Endodermal cell (in vitro differentiated cells): ENCODE measurements at regions not wholly inside any gene's neighbourhood (a gene's known extent, or its start where the extent isn't known, plus 50 kb on each side); places are given as distances from the start of the nearest gene placed in this dataset.

ENCODE experiments used
- DNase-seq: peaks from one replicate; pipeline ENCODE4 v3.0.0-alpha.2; 2017
- H3K27ac ChIP-seq: 2 replicates; pipeline ENCODE4 v1.5.1; 2013; ENCODE audit warnings: mild to moderate bottlenecking, low read depth, low read length, moderate library complexity
- H3K27me3 ChIP-seq: 2 replicates; pipeline ENCODE4 v1.6.1; 2013; ENCODE audit warnings: mild to moderate bottlenecking, low read length, moderate library complexity; ENCODE audit not compliant: insufficient read depth, control insufficient read depth, poor library complexity, severe bottlenecking
- H3K36me3 ChIP-seq: 2 replicates; pipeline ENCODE4 v1.7.0; 2013; ENCODE audit warnings: mild to moderate bottlenecking, low read length, moderate library complexity; ENCODE audit not compliant: control insufficient read depth, insufficient read depth
- H3K4me1 ChIP-seq: one replicate; pipeline ENCODE4 v1.7.0; 2013; ENCODE audit warnings: low read length; ENCODE audit not compliant: control insufficient read depth, insufficient read depth
- H3K4me3 ChIP-seq: 2 replicates; pipeline ENCODE4 v1.5.1; 2013; ENCODE audit warnings: mild to moderate bottlenecking, low read length, moderate library complexity
- H3K9ac ChIP-seq: 2 replicates; pipeline ENCODE4 v1.6.1; 2013; ENCODE audit warnings: mild to moderate bottlenecking, low read length, moderate library complexity; ENCODE audit not compliant: poor library complexity, severe bottlenecking; ENCODE audit errors: extremely low read depth
- H3K9me3 ChIP-seq: 2 replicates; pipeline ENCODE4 v1.6.1; 2013; ENCODE audit warnings: mild to moderate bottlenecking, low read length, moderate library complexity; ENCODE audit not compliant: control insufficient read depth
- H3K27ac Mint-ChIP-seq: 2 replicates; pipeline ENCODE4 v1.8.0; 2020; ENCODE audit warnings: mixed read lengths
- H3K27me3 Mint-ChIP-seq: 2 replicates; pipeline ENCODE4 v1.8.0; 2021; ENCODE audit warnings: mild to moderate bottlenecking, mixed read lengths; ENCODE audit not compliant: insufficient read depth
- H3K36me3 Mint-ChIP-seq: 2 replicates; pipeline ENCODE4 v1.8.0; 2020; ENCODE audit warnings: low read depth, mixed read lengths
- H3K4me1 Mint-ChIP-seq: 2 replicates; pipeline ENCODE4 v1.8.0; 2020; ENCODE audit warnings: mixed read lengths
- H3K4me3 Mint-ChIP-seq: 2 replicates; pipeline ENCODE4 v1.8.0; 2020; ENCODE audit warnings: mild to moderate bottlenecking, moderate library complexity, mixed read lengths
- H3K9me3 Mint-ChIP-seq: 2 replicates; pipeline ENCODE4 v1.8.0; 2020; ENCODE audit warnings: mild to moderate bottlenecking, mixed read lengths
- WGBS, 2 experiments: methylation state at CpG; one replicate each; pipeline versions ENCODE4 v1.1.5 to v1.1.7; 2013; ENCODE audit warnings: missing lambda C conversion rate in 2 of 2, mixed read lengths in 1 of 2; ENCODE audit not compliant: insufficient coverage in 1 of 2, insufficient read length in 1 of 2; 5-methylcytosine and 5-hydroxymethylcytosine counted together
- TF ChIP-seq, protein P1 (sequence below): fragments of 200-600 bp; sonication (generic); conservative IDR thresholded peaks from 2 replicates; pipeline ENCODE4 v1.5.0; 2021; ENCODE audit warnings: antibody characterized with exemption, mild to moderate bottlenecking

DNA sequence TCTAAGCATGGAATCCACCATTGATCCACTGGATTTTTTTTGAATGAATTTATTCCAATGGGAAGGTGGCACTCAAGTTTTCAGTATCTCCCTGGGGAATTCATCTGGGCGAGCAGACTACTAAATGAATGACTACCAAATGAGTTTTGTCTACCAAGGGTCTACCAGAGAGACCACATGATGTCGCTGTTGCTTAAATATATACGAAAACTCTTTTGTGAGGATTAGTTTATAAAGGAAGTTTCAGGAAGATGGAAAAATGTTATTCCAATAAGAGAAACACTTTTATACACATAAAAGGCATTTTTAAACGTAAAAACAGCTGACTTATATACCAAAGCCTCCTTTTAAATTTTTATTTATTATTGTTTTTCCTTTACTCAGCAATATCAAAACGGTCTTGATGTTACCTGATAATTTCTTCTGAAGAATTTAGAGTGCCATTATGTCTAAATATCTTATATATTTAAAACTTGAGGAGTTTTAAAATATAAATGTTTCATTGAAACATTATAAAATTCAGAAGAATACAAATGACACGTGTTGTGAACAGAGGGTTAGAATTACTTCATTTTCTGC is 139.7 kb downstream of the HRH4 start:
- Histone ChIP-seq H3K4me3 (no peak overlapping the region), H3K9me3 (no peaks in the 10 kb centered on the region), H3K4me1 (no peaks in the 10 kb centered on the region), H3K36me3 (no peaks in the 10 kb centered on the region), H3K27ac (no peak overlapping the region), H3K9ac (no peak overlapping the region), H3K27me3 (peaks cover 52% of the 10 kb centered on the region)
- H3K4me1 Mint-ChIP-seq = peaks cover 21% of the 10 kb centered on the region
- no peak overlapping the region for H3K4me3 Mint-ChIP-seq
- DNase-seq = no peak
- no peaks in the 10 kb centered on the region for H3K36me3 Mint-ChIP-seq
- H3K27me3 Mint-ChIP-seq = peaks cover 38% of the 10 kb centered on the region
- TF ChIP-seq, protein P1, sequence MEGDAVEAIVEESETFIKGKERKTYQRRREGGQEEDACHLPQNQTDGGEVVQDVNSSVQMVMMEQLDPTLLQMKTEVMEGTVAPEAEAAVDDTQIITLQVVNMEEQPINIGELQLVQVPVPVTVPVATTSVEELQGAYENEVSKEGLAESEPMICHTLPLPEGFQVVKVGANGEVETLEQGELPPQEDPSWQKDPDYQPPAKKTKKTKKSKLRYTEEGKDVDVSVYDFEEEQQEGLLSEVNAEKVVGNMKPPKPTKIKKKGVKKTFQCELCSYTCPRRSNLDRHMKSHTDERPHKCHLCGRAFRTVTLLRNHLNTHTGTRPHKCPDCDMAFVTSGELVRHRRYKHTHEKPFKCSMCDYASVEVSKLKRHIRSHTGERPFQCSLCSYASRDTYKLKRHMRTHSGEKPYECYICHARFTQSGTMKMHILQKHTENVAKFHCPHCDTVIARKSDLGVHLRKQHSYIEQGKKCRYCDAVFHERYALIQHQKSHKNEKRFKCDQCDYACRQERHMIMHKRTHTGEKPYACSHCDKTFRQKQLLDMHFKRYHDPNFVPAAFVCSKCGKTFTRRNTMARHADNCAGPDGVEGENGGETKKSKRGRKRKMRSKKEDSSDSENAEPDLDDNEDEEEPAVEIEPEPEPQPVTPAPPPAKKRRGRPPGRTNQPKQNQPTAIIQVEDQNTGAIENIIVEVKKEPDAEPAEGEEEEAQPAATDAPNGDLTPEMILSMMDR = peak; percentile 87
- H3K9me3 Mint-ChIP-seq = no peaks in the 10 kb centered on the region
- no peak overlapping the region for H3K27ac Mint-ChIP-seq
- WGBS, 2 experiments = 35% methylated on average over 4 of the region's 6 CpGs; no CpG with 5 or more reads in 1 of the 2 experiments

DNA sequence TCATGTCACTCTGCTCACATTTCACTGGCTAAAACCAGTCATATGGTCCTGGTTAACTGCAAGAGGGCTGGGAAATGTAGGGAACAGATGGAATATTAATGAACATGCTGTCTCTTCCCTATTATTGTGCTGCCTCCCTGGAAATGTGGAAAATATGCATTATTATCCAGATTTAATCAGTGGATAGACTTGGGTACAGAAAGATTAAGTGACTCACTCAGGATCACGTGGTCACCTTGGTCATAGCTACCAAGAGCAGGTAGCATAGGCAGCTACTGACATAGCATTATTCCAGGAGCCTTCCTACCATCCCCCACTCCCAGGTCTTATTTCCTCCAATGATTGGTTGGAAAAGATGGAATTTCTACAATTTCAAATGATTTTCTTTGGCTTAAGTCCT is 141.1 kb downstream of the HRH4 start:
- Histone ChIP-seq H3K27me3 (peaks cover 38% of the 10 kb centered on the region), H3K4me3 (no peak overlapping the region), H3K4me1 (no peaks in the 10 kb centered on the region), H3K9me3 (no peaks in the 10 kb centered on the region), H3K36me3 (no peaks in the 10 kb centered on the region), H3K9ac (no peak overlapping the region), H3K27ac (no peak overlapping the region)
- no peak overlapping the region for H3K4me3 Mint-ChIP-seq
- TF ChIP-seq, protein P1 = no peak
- no peaks in the 10 kb centered on the region for H3K9me3 Mint-ChIP-seq
- no peak for DNase-seq
- WGBS, 2 experiments = 86 to 91% methylated on average over 1 of the region's 1 CpG
- H3K36me3 Mint-ChIP-seq = no peaks in the 10 kb centered on the region
- peaks cover 21% of the 10 kb centered on the region for H3K4me1 Mint-ChIP-seq
- peaks cover 26% of the 10 kb centered on the region for H3K27me3 Mint-ChIP-seq
- H3K27ac Mint-ChIP-seq = no peak overlapping the region

DNA sequence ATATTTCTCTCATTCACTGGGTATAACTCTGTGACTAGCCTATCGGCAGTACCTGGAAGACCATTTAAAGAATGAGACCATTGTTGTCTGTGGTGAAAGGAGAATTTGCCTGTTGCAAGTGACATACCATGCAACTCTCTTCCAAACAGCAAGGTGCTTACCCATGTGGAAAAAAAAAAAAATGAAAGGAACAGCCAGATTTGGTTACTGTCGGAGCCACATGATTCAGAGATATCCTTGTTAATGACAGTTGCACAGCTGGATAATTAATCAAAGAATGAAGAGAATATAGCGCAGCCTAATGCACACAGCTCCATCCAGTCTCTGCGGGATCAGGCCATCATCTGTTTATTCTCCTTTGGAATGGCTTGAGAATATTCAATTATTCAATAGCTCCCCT is 141.8 kb downstream of the HRH4 start:
- no peaks in the 10 kb centered on the region for H3K9me3 ChIP-seq
- H3K4me3 ChIP-seq = no peak overlapping the region
- H3K9me3 Mint-ChIP-seq = no peaks in the 10 kb centered on the region
- H3K9ac ChIP-seq = no peak overlapping the region
- no peak for DNase-seq
- peaks cover 21% of the 10 kb centered on the region for H3K4me1 Mint-ChIP-seq
- H3K4me3 Mint-ChIP-seq = no peak overlapping the region
- 94 to 100% methylated on average over 2 to 4 of the region's 4 CpGs for WGBS, 2 experiments
- TF ChIP-seq, protein P1 = no peak
- no peak overlapping the region for H3K27ac ChIP-seq
- peaks cover 32% of the 10 kb centered on the region for H3K27me3 ChIP-seq
- H3K36me3 ChIP-seq = no peaks in the 10 kb centered on the region
- peaks cover 20% of the 10 kb centered on the region for H3K27me3 Mint-ChIP-seq
- H3K27ac Mint-ChIP-seq = no peak overlapping the region
- no peaks in the 10 kb centered on the region for H3K36me3 Mint-ChIP-seq
- no peaks in the 10 kb centered on the region for H3K4me1 ChIP-seq
